Body of pancreas (tissue), 4 donors: ENCODE measurements at regions not wholly inside any gene's neighbourhood (a gene's known extent, or its start where the extent isn't known, plus 50 kb on each side); places are given as distances from the start of the nearest gene placed in this dataset.

Experiments used
- POLR2A ChIP-seq, 3 donors: fragments of 450-650 bp; IDR thresholded peaks; one replicate each; pipeline ENCODE4 v1.6.1; 2016; ENCODE audit warnings: antibody characterized with exemption in 3 of 3, mild to moderate bottlenecking in 2 of 3
- TF ChIP-seq, protein P1 (sequence below), 7 experiments: fragments of 450-650 bp in 4 of 7; fragments of 200-600 bp in 3 of 7; sonication (generic) in 3 of 7; IDR thresholded peaks; one replicate each; pipeline ENCODE4 v1.5.1; 2016 to 2019; ENCODE audit warnings: antibody characterized with exemption in 7 of 7

DNA sequence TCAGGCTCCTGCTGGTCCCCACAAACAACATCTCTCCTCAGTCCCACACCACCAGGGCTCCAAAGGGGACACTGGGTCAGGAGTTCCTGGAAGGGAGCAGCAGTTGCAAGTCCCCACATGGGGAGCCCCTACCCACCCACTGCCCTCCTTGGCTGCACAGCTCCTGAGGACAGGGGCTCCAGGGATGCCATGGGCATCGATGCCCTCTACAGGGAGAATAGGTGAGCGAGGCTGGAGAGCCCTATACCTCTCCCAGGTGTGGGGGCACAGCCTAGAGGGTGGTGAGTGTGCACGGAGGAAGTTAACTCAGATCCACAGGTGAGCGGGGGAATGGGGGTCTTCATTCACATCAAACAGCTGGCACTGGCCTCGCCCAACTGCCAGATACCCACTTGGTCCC is 141.2 kb upstream of the LINGO1 start:
- no peak for TF ChIP-seq POLR2A (IDR thresholded peaks at IDR 0.05)
- TF ChIP-seq, protein P1, sequence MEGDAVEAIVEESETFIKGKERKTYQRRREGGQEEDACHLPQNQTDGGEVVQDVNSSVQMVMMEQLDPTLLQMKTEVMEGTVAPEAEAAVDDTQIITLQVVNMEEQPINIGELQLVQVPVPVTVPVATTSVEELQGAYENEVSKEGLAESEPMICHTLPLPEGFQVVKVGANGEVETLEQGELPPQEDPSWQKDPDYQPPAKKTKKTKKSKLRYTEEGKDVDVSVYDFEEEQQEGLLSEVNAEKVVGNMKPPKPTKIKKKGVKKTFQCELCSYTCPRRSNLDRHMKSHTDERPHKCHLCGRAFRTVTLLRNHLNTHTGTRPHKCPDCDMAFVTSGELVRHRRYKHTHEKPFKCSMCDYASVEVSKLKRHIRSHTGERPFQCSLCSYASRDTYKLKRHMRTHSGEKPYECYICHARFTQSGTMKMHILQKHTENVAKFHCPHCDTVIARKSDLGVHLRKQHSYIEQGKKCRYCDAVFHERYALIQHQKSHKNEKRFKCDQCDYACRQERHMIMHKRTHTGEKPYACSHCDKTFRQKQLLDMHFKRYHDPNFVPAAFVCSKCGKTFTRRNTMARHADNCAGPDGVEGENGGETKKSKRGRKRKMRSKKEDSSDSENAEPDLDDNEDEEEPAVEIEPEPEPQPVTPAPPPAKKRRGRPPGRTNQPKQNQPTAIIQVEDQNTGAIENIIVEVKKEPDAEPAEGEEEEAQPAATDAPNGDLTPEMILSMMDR (IDR thresholded peaks at IDR 0.05) = no peak
